Endothelial cell (in vitro differentiated cells): ENCODE measurements at regions not wholly inside any gene's neighbourhood (a gene's known extent, or its start where the extent isn't known, plus 50 kb on each side); places are given as distances from the start of the nearest gene placed in this dataset.
"Not testable (repeated sequence)": the region's sequence is repeated elsewhere in the genome, so short reads cannot be mapped to it uniquely, and the experiment has no call there.

Source experiments
- DNase-seq: peaks from one replicate; pipeline ENCODE4 v3.0.0; 2021; ENCODE audit warnings: low spot score
- H3K27ac Mint-ChIP-seq: one replicate; pipeline ENCODE4 v1.8.0; 2021; ENCODE audit warnings: mixed read lengths, inconsistent platforms; ENCODE audit not compliant: unreplicated experiment
- H3K27me3 Mint-ChIP-seq: one replicate; pipeline ENCODE4 v1.8.0; 2021; ENCODE audit warnings: mild to moderate bottlenecking, moderate library complexity, mixed read lengths, inconsistent platforms; ENCODE audit not compliant: unreplicated experiment
- H3K36me3 Mint-ChIP-seq: one replicate; pipeline ENCODE4 v1.8.0; 2021; ENCODE audit warnings: mild to moderate bottlenecking, low read depth, mixed read lengths, inconsistent platforms; ENCODE audit not compliant: unreplicated experiment
- H3K4me1 Mint-ChIP-seq: one replicate; pipeline ENCODE4 v1.8.0; 2021; ENCODE audit warnings: mild to moderate bottlenecking, mixed read lengths, inconsistent platforms; ENCODE audit not compliant: unreplicated experiment
- H3K4me3 Mint-ChIP-seq: one replicate; pipeline ENCODE4 v1.8.0; 2021; ENCODE audit warnings: mild to moderate bottlenecking, mixed read lengths, inconsistent platforms; ENCODE audit not compliant: unreplicated experiment
- H3K9me3 Mint-ChIP-seq: one replicate; pipeline ENCODE4 v1.8.0; 2021; ENCODE audit warnings: mixed read lengths, inconsistent platforms; ENCODE audit not compliant: unreplicated experiment
- TF ChIP-seq, protein P1 (sequence below): fragments of 200-600 bp; sonication (generic); IDR thresholded peaks from one replicate; pipeline ENCODE4 v1.5.0; 2021; ENCODE audit warnings: antibody characterized with exemption; ENCODE audit not compliant: unreplicated experiment

DNA sequence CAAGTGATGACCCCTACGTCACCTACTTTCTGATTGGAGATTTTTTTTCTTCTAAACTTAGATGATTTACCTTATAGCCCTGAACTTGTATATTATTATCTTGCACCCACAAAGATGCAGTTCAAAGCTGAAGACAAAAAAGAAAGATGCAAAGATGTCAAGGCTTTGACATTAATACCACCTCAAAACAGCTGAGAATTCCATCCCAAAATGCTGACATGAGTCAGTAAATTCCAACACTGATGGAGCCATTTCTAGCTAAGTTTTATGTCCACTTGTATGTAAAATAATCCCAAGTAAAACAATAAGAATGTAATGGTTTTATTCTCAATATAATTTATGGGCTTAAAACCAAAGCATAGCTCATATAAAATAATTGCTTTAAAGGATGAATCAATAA lies 91.5 kb upstream of the CDH9 start:
- TF ChIP-seq, protein P1, sequence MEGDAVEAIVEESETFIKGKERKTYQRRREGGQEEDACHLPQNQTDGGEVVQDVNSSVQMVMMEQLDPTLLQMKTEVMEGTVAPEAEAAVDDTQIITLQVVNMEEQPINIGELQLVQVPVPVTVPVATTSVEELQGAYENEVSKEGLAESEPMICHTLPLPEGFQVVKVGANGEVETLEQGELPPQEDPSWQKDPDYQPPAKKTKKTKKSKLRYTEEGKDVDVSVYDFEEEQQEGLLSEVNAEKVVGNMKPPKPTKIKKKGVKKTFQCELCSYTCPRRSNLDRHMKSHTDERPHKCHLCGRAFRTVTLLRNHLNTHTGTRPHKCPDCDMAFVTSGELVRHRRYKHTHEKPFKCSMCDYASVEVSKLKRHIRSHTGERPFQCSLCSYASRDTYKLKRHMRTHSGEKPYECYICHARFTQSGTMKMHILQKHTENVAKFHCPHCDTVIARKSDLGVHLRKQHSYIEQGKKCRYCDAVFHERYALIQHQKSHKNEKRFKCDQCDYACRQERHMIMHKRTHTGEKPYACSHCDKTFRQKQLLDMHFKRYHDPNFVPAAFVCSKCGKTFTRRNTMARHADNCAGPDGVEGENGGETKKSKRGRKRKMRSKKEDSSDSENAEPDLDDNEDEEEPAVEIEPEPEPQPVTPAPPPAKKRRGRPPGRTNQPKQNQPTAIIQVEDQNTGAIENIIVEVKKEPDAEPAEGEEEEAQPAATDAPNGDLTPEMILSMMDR: no peak
- Mint-ChIP-seq H3K9me3 (no peaks in the 10 kb centered on the region), H3K4me1 (no peaks in the 10 kb centered on the region), H3K36me3 (no peaks in the 10 kb centered on the region), H3K27me3 (no peaks in the 10 kb centered on the region), H3K27ac (no peak overlapping the region), H3K4me3 (no peak overlapping the region)
- DNase-seq: no peak

DNA sequence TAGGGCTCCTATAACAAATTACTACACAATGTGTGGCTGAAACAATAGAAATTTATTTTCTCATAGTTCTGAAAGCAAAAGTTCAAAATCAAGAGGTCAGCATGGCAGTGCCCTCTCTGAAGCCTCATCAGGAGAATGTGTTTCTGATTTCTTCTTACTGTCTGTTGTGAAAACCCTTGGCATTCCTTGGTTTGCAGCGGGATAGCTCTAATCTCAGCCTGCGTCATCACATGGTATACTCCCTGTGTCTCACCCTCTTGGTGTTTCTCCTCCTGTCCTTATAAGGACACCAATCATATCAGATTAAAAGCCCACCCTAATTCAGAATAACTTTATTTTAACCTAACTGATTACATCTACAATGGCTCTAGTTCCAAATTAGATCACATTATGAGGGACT lies 87.5 kb upstream of the CDH9 start:
- Mint-ChIP-seq H3K27me3 (no peaks in the 10 kb centered on the region), H3K4me1 (no peaks in the 10 kb centered on the region), H3K27ac (no peak overlapping the region), H3K9me3 (no peaks in the 10 kb centered on the region), H3K36me3 (no peaks in the 10 kb centered on the region), H3K4me3 (no peak overlapping the region)
- no peak for DNase-seq
- TF ChIP-seq, protein P1: no peak

DNA sequence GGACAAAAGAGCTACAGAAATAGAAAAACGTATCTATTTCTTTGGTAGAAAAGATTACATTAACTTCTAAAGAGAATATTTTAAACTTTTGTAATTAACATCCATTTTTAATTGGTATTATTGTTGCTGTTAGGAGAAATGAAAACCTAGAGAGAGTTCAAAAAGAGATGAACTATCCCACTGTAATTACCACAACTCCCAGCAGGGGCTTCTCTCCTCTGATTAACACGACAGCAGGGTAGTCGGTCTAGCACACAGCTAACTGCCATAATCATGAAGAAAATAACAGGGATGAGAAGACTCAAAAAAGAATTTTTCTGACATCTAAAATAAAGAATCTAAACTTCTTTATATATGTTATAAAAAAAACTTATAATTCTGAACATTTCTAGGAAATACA lies 86.2 kb upstream of the CDH9 start:
- TF ChIP-seq, protein P1: peak; percentile 54
- Mint-ChIP-seq H3K36me3 (no peaks in the 10 kb centered on the region), H3K27ac (no peak overlapping the region), H3K27me3 (peaks cover 2% of the 10 kb centered on the region), H3K9me3 (no peaks in the 10 kb centered on the region), H3K4me1 (no peaks in the 10 kb centered on the region), H3K4me3 (no peak overlapping the region)
- peak; percentile 41 for DNase-seq

DNA sequence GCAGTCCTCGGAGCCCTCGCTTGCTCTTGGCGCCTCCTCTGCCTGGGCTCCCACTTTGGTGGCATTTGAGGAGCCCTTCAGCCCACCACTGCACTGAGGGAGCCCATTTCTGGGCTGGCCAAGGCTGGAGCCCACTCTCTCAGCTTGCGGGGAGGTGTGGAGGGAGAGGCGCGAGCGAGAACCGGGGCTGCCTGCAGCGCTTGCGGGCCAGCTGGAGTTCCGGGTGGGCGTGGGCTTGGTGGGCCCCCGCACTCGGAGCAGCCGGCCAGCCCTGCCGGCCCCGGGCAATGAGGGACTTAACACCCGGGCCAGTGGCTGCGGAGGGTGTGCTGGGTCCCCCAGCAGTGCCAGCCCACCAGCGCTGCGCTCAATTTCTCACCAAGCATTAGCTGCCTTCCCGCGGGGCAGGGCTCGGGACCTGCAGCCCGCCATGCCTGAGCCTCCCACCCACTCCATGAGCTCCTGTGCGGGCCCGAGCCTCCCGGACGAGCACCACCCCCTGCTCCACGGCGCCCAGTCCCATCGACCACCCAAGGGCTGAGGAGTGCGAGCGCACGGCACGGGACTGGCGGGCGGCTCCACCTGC lies 81.4 kb upstream of the CDH9 start:
- not testable (repeated sequence) for DNase-seq, H3K4me3 Mint-ChIP-seq, H3K36me3 Mint-ChIP-seq, H3K4me1 Mint-ChIP-seq, H3K27ac Mint-ChIP-seq, H3K27me3 Mint-ChIP-seq, H3K9me3 Mint-ChIP-seq

DNA sequence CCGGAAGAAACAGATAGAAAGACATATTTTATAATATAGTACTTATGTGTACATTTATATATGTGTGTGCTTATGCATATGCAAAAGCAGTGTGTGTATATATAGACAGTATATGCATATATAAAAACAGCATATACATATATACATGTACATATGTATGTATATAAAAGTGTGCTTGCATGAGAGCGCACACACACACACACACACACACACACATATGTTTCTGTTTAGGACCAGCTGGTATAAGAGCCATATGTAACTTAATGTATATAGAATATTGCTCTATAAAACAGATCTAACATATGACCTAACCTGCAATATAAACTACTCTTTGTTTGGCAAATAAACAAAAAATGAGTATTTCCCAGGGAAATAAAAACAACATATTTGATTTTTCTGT lies 65.1 kb upstream of the CDH9 start:
- TF ChIP-seq, protein P1: no peak
- Mint-ChIP-seq H3K4me1 (no peaks in the 10 kb centered on the region), H3K27me3 (no peaks in the 10 kb centered on the region), H3K4me3 (no peak overlapping the region), H3K9me3 (no peaks in the 10 kb centered on the region), H3K36me3 (no peaks in the 10 kb centered on the region), H3K27ac (no peak overlapping the region)
- no peak for DNase-seq

DNA sequence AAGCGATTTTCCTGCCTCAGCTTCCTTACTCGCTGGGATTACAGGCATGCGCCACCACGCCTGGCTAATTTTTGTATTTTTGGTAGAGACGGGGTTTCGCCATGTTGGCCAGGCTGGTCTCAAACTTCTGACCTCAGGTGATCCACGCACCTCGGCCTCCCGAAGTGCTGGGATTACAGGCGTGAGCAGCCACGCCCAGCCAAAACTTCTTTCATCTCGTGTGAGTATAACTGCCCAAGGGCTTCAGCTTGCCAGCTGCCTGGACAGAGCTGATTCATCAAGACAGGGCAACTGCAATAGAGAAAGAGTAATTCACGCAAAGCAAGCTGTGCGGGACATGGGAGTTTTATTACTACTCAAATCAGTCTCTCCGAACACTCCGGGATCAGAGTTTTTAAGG lies 57.4 kb upstream of the CDH9 start:
- not testable (repeated sequence) for H3K4me3 Mint-ChIP-seq, H3K36me3 Mint-ChIP-seq, H3K27ac Mint-ChIP-seq, DNase-seq, H3K27me3 Mint-ChIP-seq, H3K9me3 Mint-ChIP-seq, H3K4me1 Mint-ChIP-seq
